ENCODE measurements at regions not wholly inside any gene's neighbourhood (a gene's known extent, or its start where the extent isn't known, plus 50 kb on each side); places are given as distances from the start of the nearest gene placed in this dataset.

DNA sequence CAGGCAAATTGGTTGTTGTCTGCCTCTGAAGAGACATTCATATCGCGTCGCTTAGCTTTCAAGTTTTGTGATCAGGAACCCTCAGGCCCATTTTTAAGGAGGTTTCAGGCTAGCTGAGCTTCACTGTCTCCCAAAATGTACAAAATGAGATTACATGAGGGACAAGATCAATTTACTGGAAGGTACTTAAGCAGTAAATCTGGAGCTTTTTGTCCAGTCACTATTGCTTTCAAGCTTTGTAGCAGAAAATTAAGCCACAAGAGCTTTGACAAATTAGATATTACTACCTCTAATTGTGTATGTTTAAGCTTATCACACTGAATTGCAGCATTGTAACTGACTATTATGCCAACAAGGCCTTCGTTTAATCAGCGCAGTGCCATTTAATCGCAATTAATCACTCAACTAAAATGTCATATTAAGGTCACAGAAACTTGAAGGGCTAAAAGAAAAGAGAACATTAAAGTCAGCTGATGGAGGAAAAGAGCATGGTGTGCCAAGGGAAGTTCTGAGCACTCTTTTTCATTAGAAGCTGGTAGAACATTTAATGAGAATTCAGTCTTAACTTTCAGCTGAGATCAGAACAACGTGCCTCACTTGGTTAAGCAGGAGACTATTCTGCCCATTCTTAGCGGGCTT lies 353.0 kb downstream of the FBXO8 start:
- DNase-seq: no peak

DNA sequence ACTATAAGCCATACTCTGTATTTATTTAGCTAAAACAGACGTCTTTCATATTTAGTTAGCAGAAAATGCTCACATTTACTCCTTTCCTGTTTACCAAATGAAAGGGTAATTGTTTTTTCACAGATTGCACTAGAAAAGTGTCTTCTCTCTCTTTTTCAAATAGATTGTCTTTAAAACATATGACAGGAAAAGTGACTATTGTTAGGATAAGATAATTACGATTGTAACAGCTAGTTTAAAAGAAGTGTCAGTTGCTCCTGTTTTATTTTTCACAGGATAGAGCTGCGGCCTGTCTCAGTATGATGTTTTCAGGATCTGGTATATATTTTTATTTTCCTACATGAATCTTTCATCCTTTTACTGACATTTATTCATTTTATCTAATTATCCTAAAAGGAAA lies 353.5 kb downstream of the FBXO8 start:
- no peak for DNase-seq

DNA sequence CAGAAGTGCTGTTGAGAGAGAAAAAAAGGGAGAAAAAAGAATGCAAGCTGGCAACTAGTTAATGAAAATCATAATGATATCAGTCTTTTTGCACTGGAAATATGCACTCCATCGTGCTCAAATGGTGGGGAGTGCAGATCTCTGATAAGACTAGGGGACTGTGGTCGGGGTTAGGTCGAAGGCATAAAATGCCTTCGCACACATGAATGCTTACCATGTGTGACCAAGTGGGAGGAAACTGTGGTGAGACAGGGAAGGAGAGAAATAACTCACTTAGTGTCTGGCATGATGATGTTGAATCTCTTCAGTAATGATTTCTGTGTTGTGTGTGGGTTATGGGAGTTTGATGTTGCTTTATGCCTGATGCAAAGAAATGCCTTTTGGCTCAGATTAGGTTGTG lies 358.9 kb downstream of the FBXO8 start:
- no peak for DNase-seq

DNA sequence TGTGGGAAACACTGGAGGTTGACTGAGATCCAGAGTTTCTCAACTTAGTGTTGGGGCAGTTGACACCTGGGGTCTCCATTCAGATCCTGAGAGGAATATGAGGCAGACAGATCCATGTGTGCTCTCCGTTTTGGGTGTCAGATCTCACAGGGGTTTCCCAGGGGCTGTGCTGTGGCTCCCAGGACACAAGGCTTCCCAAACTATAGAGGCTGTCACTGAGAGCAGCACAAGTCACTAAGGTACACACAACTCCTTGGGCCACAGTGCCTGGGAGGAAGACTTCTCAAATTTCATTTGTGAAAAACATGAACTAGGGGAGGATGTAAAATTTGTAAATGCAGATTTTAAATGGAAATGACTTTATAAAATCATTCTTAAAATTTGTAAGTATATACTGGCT lies 363.6 kb downstream of the FBXO8 start:
- no peak for DNase-seq

DNA sequence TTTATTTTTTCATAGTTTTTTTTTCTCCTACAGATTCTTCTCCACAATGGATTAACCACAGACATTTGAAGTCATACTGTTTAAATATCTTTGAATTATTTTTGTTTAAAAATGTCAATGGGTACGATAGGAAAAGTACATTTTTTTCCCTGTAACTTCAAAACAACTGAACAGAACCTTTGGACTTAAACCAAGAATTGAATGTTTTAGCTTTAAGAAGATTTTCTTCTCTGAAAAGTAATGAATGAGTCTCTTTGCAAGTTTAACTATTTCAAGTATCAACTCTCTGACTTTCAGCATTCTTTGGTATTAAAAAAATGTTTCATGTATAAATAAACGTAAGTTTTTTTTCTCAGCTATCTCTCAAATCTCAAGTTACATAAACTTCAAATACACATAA lies 364.3 kb downstream of the FBXO8 start:
- DNase-seq: no peak

DNA sequence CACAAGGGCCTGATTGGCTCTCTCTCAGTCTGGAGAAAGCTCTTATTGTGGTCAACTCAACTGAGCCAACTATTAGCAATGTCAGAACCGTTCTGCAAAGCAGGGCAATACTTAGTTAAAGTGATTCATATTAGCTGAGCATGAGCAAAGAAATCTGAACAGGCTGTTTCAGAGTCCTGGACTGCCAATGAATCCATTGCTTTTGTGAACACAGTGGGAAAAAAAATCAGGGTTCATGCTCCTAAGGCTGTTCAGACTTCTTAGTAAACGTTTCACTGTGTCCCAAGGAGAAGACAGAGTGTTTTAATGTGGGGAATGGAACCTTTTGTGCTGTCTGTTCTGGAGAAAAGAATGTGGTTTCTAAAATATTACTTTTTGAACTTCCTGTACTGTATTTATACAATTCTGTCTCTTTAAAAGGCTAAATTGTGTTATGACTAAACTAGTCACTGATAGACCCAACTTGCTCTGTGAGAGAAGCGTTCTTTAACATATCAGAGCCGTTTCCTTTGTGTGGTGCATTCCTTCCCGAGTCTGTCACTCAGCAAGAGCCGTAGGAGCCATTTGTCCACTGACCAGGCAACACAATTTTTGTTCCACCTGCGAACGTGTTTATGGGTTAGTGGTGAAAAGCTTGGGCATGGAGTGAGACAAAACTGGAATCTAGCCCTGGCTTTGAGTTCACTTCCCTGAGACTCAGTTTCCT lies 366.1 kb downstream of the FBXO8 start:
- DNase-seq: peak in 1 of 56 donors; percentile 6

DNA sequence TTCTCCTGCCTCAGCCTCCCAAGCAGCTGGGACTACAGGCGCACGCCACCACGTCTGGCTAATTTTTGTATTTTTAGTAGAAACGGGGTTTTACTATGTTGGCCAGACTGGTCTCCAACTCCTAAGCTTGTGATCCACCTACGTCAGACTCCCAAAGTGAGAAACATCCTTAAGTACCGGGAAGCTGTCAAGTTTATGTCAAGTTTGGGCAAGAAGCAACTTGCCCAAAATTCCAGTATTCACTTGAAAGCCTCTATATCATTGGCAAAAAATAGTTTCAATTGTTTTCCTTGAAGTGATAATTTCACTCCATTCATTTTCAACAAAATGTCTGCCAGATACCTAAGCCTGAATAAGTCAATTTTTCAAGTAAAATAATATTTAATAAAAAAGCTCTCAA lies 370.0 kb downstream of the FBXO8 start:
- DNase-seq: no peak

DNA sequence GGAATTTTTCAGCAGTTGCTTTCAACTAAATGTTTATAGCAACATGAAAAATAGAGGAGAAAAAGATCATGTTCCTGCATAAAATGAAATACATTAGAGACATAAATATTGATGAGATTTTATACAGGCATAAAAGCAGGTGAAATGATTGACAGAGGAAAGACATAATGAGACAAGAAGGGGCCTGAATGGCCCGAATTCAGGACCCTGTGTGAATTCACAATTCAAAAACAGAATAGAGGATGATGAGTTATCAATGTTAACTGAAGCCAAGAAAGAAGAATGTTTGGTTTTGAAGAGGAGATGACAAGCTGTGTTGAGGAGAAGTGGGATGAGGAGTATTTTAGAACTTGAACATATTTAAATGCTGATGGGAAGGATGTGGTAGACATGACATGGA lies 371.1 kb downstream of the FBXO8 start:
- no peak for DNase-seq

DNA sequence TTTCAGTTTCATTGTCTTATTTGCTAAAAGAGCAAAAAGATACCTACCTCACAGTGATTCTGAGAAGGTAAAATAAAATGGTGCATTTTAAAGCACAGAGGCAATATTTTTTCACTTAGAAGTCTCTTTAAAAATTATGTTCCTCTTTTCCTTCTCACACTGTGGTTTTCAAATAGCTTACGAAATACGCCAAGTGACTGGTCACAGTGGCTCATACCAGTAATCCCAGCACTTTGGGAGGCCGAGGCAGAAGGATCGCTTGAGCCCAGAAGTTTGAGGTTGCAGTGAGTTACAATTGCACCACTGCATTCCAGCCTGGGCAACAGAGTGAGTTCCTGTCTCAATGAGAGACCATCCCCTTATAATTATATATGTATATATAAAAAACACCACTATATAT lies 372.6 kb downstream of the FBXO8 start:
- no peak for DNase-seq

DNA sequence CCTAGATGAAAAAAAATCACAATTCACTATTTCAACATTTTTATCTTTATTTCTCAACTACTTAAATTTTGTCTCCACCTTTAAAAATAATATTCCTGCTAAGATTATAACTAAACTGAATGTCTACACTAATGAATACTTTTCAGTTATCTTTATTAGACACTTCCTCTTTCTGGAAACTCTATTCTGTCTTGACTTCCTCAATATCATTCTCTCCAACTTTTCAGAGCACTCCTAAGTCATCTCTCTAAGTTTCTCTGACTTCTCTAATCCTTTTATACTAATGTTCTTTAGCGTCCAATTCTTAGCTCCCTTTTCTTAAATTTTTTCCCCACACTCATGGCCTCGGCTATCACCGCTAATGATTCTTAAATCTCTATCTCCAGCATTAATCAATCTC lies 374.2 kb downstream of the FBXO8 start:
- DNase-seq: no peak

DNA sequence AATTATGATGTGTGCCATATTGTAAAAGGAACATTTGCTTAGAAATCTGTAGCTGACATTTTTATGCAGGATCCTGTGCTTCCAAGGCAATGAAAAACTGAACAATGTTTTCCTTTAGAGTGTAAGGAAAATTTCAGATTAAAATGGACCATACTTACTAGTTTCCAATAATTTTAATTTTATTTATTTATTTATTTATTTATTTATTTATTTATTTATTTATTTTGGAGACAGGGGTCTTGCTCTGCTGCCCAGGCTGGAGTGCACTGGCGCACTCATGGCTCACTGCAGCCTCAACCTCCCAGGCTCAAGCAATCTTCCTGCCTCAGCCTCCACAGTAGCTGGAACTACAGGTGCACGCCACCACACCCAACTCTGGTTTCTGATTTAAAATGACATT lies 369.8 kb upstream of the HAND2 start:
- no peak for DNase-seq

DNA sequence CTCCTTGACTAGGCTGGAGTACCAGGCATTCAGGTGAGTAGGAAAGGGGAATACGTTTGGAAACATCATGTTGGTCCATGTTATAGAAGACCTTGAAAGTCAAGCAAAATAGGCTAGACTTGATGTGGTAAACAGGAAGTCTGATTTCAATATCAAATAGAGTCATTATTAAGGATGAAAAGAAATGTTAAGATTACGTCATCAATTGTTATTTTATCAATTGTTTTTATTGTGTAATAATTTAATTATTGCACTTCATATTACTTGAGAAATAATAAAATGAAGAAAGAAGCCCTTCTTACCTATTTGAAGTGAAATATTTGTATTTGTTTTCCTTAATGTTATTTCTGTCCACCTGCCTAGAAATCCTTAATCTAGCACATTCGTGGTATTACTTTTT lies 361.0 kb upstream of the HAND2 start:
- DNase-seq: no peak

DNA sequence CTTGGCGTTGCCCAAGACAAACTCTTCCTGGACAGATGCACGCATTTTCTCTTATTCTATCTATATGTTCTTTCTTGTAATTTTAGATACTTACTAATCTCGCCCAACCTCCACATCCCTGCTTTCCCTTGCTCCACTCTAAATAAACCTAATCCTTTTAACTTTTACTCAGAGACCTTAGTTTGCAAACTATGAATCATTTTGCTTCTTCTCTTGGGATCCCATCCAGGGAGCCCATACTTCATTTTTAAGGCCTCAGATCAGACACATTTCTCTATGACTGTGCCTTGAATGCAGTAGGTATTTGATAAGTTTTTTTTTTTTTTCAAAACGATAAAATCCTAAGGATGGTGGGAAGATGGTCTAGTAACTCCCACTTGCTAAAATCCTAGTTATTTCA lies 353.8 kb upstream of the HAND2 start:
- no peak for DNase-seq

DNA sequence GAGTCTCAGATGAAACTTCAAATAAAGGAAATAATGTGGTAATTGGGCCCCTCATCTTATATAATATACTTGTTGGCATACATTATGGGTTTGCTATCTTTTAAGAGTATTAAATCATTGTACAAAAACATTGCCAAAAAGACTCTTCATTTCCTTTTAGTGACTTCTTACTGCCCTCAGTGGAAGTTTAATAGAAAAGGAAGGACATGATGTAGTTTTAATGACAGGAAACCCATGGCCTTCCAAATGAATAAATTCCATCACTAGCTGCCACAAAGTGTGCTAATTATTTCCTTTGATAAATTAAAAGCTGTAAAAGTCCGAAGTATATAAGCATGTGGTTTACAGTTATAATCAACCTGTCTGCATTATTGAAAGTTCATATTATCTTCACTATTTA lies 350.9 kb upstream of the HAND2 start:
- DNase-seq: no peak

DNA sequence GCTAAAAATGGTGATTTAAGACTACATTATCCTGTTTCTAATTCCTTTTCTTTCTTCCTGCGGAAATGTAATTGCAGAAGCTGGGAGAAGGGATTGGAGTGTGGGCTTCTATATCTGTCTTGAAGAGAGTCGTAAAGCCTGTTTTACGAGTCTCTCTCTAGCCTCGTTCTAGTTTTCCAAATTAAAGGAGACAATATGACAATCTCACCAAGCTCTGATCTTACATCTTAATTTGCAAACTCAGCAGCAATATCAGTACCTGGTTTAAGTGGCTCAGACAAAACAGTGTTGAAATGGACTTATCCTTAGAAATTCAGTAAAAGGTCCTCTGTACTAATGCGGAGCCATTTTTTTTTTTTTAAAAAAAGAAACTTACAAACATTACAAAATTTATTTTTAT lies 349.5 kb upstream of the HAND2 start:
- no peak for DNase-seq

DNA sequence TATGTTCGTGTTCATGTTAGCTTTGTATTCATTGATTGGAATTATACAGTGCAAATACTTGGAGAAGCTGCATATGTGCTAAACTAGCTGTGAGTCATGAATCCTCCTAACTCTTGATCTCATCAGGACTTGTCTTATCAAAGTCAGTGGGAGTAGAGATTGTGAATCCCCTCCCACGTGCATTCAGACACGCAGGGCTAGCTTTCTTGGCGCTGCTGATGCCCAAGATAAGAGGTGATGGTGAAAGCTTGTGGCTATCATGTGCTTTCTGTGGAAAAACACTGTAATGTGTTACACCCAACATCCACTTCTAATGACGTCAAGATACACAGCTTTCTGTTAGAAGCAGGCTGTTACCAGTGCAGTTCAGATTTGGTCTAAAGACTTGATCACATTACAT lies 348.7 kb upstream of the HAND2 start:
- no peak for DNase-seq

DNA sequence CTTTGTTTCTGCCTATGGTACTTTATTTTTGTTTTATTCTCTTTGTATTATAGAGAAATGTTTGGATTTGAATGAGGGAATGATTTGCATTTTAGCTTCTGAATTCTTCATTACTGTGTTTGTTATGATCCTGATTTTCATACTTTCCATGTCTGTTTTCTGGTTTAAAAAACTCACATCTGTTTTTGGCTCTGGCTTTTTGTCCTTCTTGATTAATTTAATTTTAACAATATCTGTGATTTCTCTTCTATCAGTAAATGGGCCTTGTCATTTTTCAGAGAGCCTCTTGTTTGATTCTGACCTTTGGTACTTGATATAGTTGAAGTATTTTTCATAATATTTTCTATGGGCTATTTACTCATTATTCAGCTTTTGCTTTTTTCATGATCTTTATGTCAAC lies 341.6 kb upstream of the HAND2 start:
- no peak for DNase-seq

DNA sequence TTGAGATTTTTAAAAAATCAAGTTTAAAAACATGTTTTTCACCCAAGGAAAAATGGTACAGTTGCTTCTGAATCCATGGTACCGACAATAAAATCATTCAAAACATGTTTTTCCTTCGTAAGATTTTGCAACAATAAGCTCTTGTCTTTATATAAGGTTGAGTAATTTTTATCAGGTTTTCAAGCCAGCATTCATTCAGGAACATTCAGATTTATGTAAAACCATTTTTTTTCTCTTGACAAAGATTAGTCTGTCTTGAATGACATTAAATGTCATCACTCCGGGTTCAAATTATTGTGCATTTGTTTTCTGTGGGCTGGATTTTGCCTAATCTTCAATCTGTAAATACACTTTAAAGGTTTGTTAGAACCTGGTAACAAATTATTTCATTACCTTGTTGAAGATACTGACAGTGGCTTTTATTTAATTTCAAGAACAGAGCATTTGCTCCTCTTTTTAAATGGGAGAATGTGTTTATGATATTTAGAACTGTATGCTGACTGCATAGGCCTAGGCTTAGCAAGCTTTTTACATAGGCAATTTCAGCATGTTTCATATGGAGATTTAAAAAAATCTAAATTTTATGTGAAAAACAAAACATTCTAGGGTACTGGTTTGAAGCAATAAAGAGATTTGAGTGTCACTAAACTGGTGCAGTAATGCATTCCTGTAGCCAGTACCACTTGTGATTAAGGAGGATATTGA lies 336.4 kb upstream of the HAND2 start:
- DNase-seq: no peak

DNA sequence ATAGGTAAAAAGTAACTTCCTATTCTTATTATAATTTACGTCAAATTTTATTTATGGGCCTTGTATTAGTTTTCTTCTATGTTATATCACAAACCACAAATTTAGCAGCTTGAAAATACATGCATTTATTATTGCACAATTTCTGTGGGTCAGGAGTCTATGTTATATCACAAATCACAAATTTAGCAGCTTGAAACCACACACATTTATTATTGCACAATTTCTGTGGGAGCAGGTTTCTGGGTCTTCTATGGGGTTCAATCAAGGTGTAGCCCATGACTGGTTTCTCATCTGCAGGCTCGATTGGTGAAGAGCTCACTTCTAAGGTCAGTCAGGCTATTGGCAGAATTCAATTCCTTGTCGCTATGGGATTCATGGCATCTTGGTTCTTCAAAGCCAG lies 332.7 kb upstream of the HAND2 start:
- DNase-seq: no peak

DNA sequence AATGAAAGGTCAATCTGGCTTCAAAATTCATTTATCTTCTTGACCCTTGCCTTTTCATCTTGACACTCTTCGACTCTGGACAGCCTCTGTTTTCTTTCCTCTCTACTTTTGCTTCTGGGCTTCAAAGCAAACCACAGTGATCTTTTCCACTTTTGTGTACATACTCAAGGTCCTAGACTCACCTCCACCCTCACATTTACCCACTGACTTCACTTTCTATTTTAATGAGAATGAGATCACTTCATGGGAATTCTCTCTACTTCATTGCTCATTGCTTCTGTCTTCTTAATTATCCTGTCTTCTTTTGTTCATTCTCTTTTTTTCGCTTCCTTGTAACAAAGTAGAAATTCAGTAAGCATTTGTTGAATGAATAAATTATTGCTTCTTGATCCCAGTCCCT lies 330.1 kb upstream of the HAND2 start:
- DNase-seq: no peak

DNA sequence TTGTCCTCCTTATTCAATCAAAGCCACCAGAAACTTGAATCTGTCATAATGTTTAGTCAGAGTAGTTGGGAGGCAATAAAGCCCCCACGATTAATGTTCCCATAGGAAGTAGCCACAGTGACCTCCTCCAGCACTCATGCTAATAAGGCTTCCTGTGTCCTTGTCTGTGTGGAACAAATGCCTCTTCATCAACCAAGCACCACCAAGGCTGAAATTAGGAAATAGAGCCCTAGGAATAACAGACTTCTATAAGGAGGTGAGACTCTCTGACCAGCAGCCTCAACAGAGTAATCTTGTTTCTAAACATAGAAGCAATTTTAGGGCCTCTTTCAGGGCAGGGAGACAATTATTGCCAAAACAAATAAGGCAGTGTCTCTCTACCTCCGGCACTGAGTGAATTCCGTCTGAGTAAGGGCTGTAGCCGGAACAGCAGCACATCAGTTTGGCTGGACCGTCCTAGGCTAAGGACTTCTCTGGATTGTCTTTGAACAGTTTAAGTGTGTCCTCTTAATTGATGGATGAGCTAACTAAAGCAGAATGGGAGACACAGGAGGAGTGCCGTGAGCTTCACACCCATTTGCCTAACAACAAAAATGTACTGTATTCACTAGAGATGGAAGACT lies 329.2 kb upstream of the HAND2 start:
- no peak for DNase-seq

DNA sequence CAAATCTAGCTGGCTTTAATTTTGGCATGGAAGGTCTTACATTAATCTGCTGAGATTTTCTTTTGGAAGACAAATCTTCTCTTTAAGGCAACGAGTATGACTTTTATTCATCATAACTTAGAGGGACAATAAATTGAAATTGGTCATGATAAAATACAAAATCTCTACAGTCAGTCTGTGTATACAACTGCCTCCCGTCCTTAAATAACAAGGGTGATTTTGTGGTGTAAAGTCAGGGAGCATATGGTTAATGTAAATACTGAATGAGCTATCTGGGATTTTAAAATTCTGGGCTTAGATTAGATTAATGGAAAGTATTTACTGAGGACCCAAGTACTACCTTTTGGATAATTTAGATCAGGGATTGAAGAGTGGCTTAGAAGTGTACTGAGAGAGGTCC lies 328.4 kb upstream of the HAND2 start:
- DNase-seq: no peak

DNA sequence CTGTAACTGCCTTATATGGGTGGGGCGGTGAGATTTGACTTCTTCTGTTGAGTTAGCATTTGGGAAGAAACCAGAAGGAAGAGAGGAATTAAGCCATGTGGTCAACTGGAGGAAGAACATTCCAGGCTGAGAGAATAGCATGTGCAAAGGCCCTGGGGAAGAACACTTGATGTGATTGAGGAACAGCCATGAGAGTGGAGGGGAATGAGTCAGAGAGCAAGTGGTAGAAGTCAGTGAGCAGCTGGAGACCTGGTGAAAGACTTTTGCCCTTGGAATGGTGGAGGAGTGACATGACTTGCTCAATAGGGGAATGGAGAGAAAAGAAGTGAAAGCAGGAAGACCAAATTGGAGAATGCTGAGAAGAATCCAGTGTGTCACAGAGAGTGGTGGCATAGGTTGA lies 327.8 kb upstream of the HAND2 start:
- no peak for DNase-seq

All from nucleus accumbens (tissue), 56 donors.